ENCODE measurements at regions not wholly inside any gene's neighbourhood (a gene's known extent, or its start where the extent isn't known, plus 50 kb on each side); places are given as distances from the start of the nearest gene placed in this dataset.
A peak's percentile ranks its signal among the peaks of the same experiment; 100 is the strongest.

- H3K27ac ChIP-seq (ENCODE audit: low read depth, low read length), result no peak overlapping the region
- TF ChIP-seq CTCF (IDR thresholded peaks at IDR 0.05; ENCODE audit: low read depth, low read length), result no peak
- no peak for DNase-seq (ENCODE audit: low read depth, low spot score)
- no peaks in the 10 kb centered on the region for H3K9me3 ChIP-seq (ENCODE audit: control insufficient read depth, insufficient read depth, low read length)
- POLR2A ChIA-PET, result no interaction called here
- CTCF ChIA-PET, result no interaction called here
- H3K27me3 ChIP-seq (ENCODE audit: control insufficient read depth, insufficient read depth, low read length), result peaks cover 10% of the 10 kb centered on the region
- no peak overlapping the region for H3K4me3 ChIP-seq (ENCODE audit: low read depth, low read length)
Observed at GRCh38 chr2:122021941-122022340, 266.5 kb downstream of the TSN start.

- no peak for DNase-seq (ENCODE audit: low read depth, low spot score)
- Histone ChIP-seq H3K27ac (ENCODE audit: low read depth, low read length) (no peak overlapping the region), H3K9me3 (ENCODE audit: control insufficient read depth, insufficient read depth, low read length) (no peaks in the 10 kb centered on the region), H3K4me3 (ENCODE audit: low read depth, low read length) (no peak overlapping the region), H3K27me3 (ENCODE audit: control insufficient read depth, insufficient read depth, low read length) (peaks cover 10% of the 10 kb centered on the region)
- POLR2A ChIA-PET, result no interaction called here
- CTCF ChIA-PET, result no interaction called here
- TF ChIP-seq CTCF (IDR thresholded peaks at IDR 0.05; ENCODE audit: low read depth, low read length), result no peak
Observed at GRCh38 chr2:122022531-122022930, 267.1 kb downstream of the TSN start.

- no peak overlapping the region for H3K4me3 ChIP-seq (ENCODE audit: low read depth, low read length)
- DNase-seq (ENCODE audit: low read depth, low spot score), result no peak
- peaks cover 10% of the 10 kb centered on the region for H3K27me3 ChIP-seq (ENCODE audit: control insufficient read depth, insufficient read depth, low read length)
- H3K9me3 ChIP-seq (ENCODE audit: control insufficient read depth, insufficient read depth, low read length), result no peaks in the 10 kb centered on the region
- TF ChIP-seq CTCF (IDR thresholded peaks at IDR 0.05; ENCODE audit: low read depth, low read length), result no peak
- H3K27ac ChIP-seq (ENCODE audit: low read depth, low read length), result no peak overlapping the region
- ChIA-PET POLR2A (no interaction called here), CTCF (no interaction called here)
Observed at GRCh38 chr2:122023059-122023864, 267.8 kb downstream of the TSN start.

- no peak for TF ChIP-seq CTCF (IDR thresholded peaks at IDR 0.05; ENCODE audit: low read depth, low read length)
- ChIA-PET CTCF (no interaction called here), POLR2A (no interaction called here)
- no peaks in the 10 kb centered on the region for H3K27me3 ChIP-seq (ENCODE audit: control insufficient read depth, insufficient read depth, low read length)
- no peak overlapping the region for H3K27ac ChIP-seq (ENCODE audit: low read depth, low read length)
- H3K9me3 ChIP-seq (ENCODE audit: control insufficient read depth, insufficient read depth, low read length), result no peaks in the 10 kb centered on the region
- H3K4me3 ChIP-seq (ENCODE audit: low read depth, low read length), result no peak overlapping the region
- no peak for DNase-seq (ENCODE audit: low read depth, low spot score)
Observed at GRCh38 chr2:122027510-122028217, 272.2 kb downstream of the TSN start.

- POLR2A ChIA-PET, result no interaction called here
- peak; percentile 30 for DNase-seq (ENCODE audit: low read depth, low spot score)
- no peaks in the 10 kb centered on the region for H3K27me3 ChIP-seq (ENCODE audit: control insufficient read depth, insufficient read depth, low read length)
- no peak overlapping the region for H3K4me3 ChIP-seq (ENCODE audit: low read depth, low read length)
- no peak overlapping the region for H3K27ac ChIP-seq (ENCODE audit: low read depth, low read length)
- CTCF ChIA-PET, result no interaction called here
- TF ChIP-seq CTCF (IDR thresholded peaks at IDR 0.05; ENCODE audit: low read depth, low read length), result no peak
- no peaks in the 10 kb centered on the region for H3K9me3 ChIP-seq (ENCODE audit: control insufficient read depth, insufficient read depth, low read length)
Observed at GRCh38 chr2:122028371-122029100, 273.1 kb downstream of the TSN start.
